Transverse colon (tissue), 4 donors: ENCODE measurements at regions not wholly inside any gene's neighbourhood (a gene's known extent, or its start where the extent isn't known, plus 50 kb on each side); places are given as distances from the start of the nearest gene placed in this dataset.

ENCODE experiments used
- DNase-seq: peaks from one replicate; pipeline ENCODE4 v3.0.0-alpha.2; 2019
- H3K27ac ChIP-seq, 4 donors: fragments of 200-600 bp; sonication (generic); 2 replicates each; pipeline ENCODE4 v1.5.1; 2016 to 2018; ENCODE audit warnings: inconsistent platforms in 4 of 4
- H3K27me3 ChIP-seq: fragments of 200-600 bp; sonication (generic); 2 replicates; pipeline ENCODE4 v1.5.1; 2017; ENCODE audit warnings: inconsistent platforms
- H3K36me3 ChIP-seq, 4 donors: fragments of 200-600 bp; sonication (generic); 2 replicates each; pipeline ENCODE4 v1.5.1; 2017 to 2019; ENCODE audit warnings: inconsistent platforms in 4 of 4
- H3K4me1 ChIP-seq, 4 donors: fragments of 200-600 bp; sonication (generic); 2 replicates each; pipeline ENCODE4 v1.5.1; 2017 to 2020; ENCODE audit warnings: inconsistent platforms in 4 of 4
- H3K4me3 ChIP-seq, 4 donors: fragments of 200-600 bp; sonication (generic); 1 replicate in 1 of 4; 2 replicates in 3 of 4; pipeline versions ENCODE4 v1.5.1 to v1.6.1; 2017 to 2019; ENCODE audit warnings: inconsistent platforms in 4 of 4
- H3K9me3 ChIP-seq, 2 donors: fragments of 200-600 bp; sonication (generic); 2 replicates each; pipeline ENCODE4 v1.5.1; 2017 to 2019; ENCODE audit warnings: inconsistent platforms in 2 of 2
- CTCF ChIP-seq, 5 experiments: fragments of 200-600 bp in 3 of 5; fragments of 450-650 bp in 2 of 5; sonication (generic) in 3 of 5; IDR thresholded peaks; 1 replicate in 2 of 5; 2 replicates in 3 of 5; pipeline ENCODE4 v1.5.1; 2016 to 2017; ENCODE audit warnings: antibody characterized with exemption in 5 of 5, inconsistent platforms in 3 of 5, mild to moderate bottlenecking in 2 of 5, moderate library complexity in 1 of 5
- EP300 ChIP-seq: sonication (generic); formaldehyde crosslinking; IDR thresholded peaks from one replicate; pipeline ENCODE4 v1.6.1; 2017; ENCODE audit warnings: antibody characterized with exemption, low read depth
- POLR2A ChIP-seq: fragments of 450-650 bp; IDR thresholded peaks from one replicate; pipeline ENCODE4 v1.6.1; 2016; ENCODE audit warnings: antibody characterized with exemption, mild to moderate bottlenecking, moderate library complexity
- POLR2AphosphoS5 ChIP-seq, 3 donors: sonication (generic); formaldehyde crosslinking; IDR thresholded peaks; one replicate each; pipeline ENCODE4 v1.6.1; 2016; ENCODE audit warnings: antibody characterized with exemption in 3 of 3
- WGBS, 2 donors: methylation state at CpG; one replicate each; pipeline ENCODE4 v1.1.5; 2018; ENCODE audit warnings: low coverage in 1 of 2; 5-methylcytosine and 5-hydroxymethylcytosine counted together
- in situ Hi-C, 4 donors: fragments of 200-750 bp; cut with MboI; loops; one replicate each; pipeline versions ENCODE4 v1.15.0 to v1.15.1; 2017; ENCODE audit warnings: low sequenced_read_pairs in 3 of 4, low pct_ligation_motif_present in 1 of 4, low pct_unique_long_range_greater_than_20kb in 1 of 4
- intact Hi-C: fragments of 100-400 bp; cut with DNase I; formaldehyde crosslinking; loops from one replicate; pipeline ENCODE4 v1.15.1; 2023; ENCODE audit warnings: low total_unique reads

GRCh38 chr5:108654051-108654450 lies 93.6 kb upstream of the FER start:
- WGBS, 2 donors, result 67 to 100% methylated on average over 1 of the region's 1 CpG
- TF ChIP-seq POLR2A (no peak), POLR2AphosphoS5 (IDR thresholded peaks at IDR 0.05) (no peak), EP300 (no peak), CTCF (IDR thresholded peaks at IDR 0.05) (no peak)
- Histone ChIP-seq H3K4me1 (no peaks in the 10 kb centered on the region), H3K4me3 (no peak overlapping the region), H3K27me3 (no peaks in the 10 kb centered on the region), H3K27ac (no peak overlapping the region), H3K9me3 (no peaks in the 10 kb centered on the region), H3K36me3 (no peaks in the 10 kb centered on the region)
- DNase-seq, result no peak
- in situ Hi-C loops (no loop called here), intact Hi-C loops (no loop called here)

GRCh38 chr5:108653201-108653600 lies 94.5 kb upstream of the FER start:
- in situ Hi-C loops, result no loop called here
- WGBS, 2 donors, result 97 to 100% methylated on average over 1 of the region's 1 CpG
- no peaks in the 10 kb centered on the region for H3K36me3 ChIP-seq
- H3K27ac ChIP-seq, result no peak overlapping the region
- no peak overlapping the region for H3K4me3 ChIP-seq
- H3K4me1 ChIP-seq, result no peaks in the 10 kb centered on the region
- TF ChIP-seq EP300 (no peak), POLR2AphosphoS5 (IDR thresholded peaks at IDR 0.05) (no peak), POLR2A (no peak), CTCF (IDR thresholded peaks at IDR 0.05) (no peak)
- no peak for DNase-seq
- no peaks in the 10 kb centered on the region for H3K9me3 ChIP-seq
- intact Hi-C loops, result no loop called here
- no peaks in the 10 kb centered on the region for H3K27me3 ChIP-seq

- H3K27me3 ChIP-seq, result no peaks in the 10 kb centered on the region
- no peak for DNase-seq
- H3K4me3 ChIP-seq, result no peak overlapping the region
- H3K36me3 ChIP-seq, result no peaks in the 10 kb centered on the region
- in situ Hi-C loops, result no loop called here
- TF ChIP-seq CTCF (IDR thresholded peaks at IDR 0.05) (no peak), POLR2A (no peak), POLR2AphosphoS5 (IDR thresholded peaks at IDR 0.05) (no peak), EP300 (no peak)
- no peaks in the 10 kb centered on the region for H3K4me1 ChIP-seq
- H3K27ac ChIP-seq, result no peak overlapping the region
- H3K9me3 ChIP-seq, result peaks cover 0 to 7% of the 10 kb centered on the region in 2 donors
- intact Hi-C loops, result no loop called here
Measured at GRCh38 chr5:108650997-108651396, 96.7 kb upstream of the FER start.

- in situ Hi-C loops (no loop called here), intact Hi-C loops (no loop called here)
- no peak for DNase-seq
- H3K4me3 ChIP-seq, result no peak overlapping the region
- H3K9me3 ChIP-seq, result peaks cover 0 to 7% of the 10 kb centered on the region in 2 donors
- no peaks in the 10 kb centered on the region for H3K36me3 ChIP-seq
- H3K4me1 ChIP-seq, result no peaks in the 10 kb centered on the region
- H3K27ac ChIP-seq, result no peak overlapping the region
- WGBS, 2 donors, result 66 to 86% methylated on average over 1 of the region's 1 CpG
- TF ChIP-seq EP300 (no peak), POLR2AphosphoS5 (IDR thresholded peaks at IDR 0.05) (no peak), POLR2A (no peak), CTCF (IDR thresholded peaks at IDR 0.05) (no peak)
- H3K27me3 ChIP-seq, result no peaks in the 10 kb centered on the region
Measured at GRCh38 chr5:108649646-108650045, 98.1 kb upstream of the FER start.
